ENCODE measurements at regions not wholly inside any gene's neighbourhood (a gene's known extent, or its start where the extent isn't known, plus 50 kb on each side); places are given as distances from the start of the nearest gene placed in this dataset.

GRCh38 chr4:128639541-128640270, 169.8 kb upstream of the JADE1 start:
- Histone ChIP-seq H3K9me2 (ENCODE audit: low read depth, low read length) (no peaks in the 10 kb centered on the region), H3K9me3 (ENCODE audit: low read length) (no peaks in the 10 kb centered on the region), H3K27me3 (ENCODE audit: insufficient read depth, low read length) (no peaks in the 10 kb centered on the region), H3K36me3 (ENCODE audit: insufficient read depth, low read length) (no peaks in the 10 kb centered on the region), H4K20me1 (ENCODE audit: insufficient read depth, low read length) (no peaks in the 10 kb centered on the region), H2AFZ (ENCODE audit: low read length) (no peak overlapping the region), H3F3A (ENCODE audit: insufficient read depth, low read length) (no peaks in the 10 kb centered on the region), H3K27ac (ENCODE audit: low read depth, low read length, poor library complexity, severe bottlenecking) (no peak overlapping the region), H3K9ac (ENCODE audit: low read length) (no peak overlapping the region), H3K4me2 (ENCODE audit: low read length) (no peak overlapping the region), H3K4me3 (ENCODE audit: low read depth, low read length, poor library complexity, severe bottlenecking) (no peak overlapping the region), H3K79me2 (ENCODE audit: insufficient read depth, low read length) (no peaks in the 10 kb centered on the region), H3K4me1 (ENCODE audit: insufficient read depth, low read length, severe bottlenecking) (no peaks in the 10 kb centered on the region)
- TF ChIP-seq, protein P1, sequence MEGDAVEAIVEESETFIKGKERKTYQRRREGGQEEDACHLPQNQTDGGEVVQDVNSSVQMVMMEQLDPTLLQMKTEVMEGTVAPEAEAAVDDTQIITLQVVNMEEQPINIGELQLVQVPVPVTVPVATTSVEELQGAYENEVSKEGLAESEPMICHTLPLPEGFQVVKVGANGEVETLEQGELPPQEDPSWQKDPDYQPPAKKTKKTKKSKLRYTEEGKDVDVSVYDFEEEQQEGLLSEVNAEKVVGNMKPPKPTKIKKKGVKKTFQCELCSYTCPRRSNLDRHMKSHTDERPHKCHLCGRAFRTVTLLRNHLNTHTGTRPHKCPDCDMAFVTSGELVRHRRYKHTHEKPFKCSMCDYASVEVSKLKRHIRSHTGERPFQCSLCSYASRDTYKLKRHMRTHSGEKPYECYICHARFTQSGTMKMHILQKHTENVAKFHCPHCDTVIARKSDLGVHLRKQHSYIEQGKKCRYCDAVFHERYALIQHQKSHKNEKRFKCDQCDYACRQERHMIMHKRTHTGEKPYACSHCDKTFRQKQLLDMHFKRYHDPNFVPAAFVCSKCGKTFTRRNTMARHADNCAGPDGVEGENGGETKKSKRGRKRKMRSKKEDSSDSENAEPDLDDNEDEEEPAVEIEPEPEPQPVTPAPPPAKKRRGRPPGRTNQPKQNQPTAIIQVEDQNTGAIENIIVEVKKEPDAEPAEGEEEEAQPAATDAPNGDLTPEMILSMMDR (IDR thresholded peaks at IDR 0.05; ENCODE audit: low read length): no peak
- no peak for TF ChIP-seq EZH2 (IDR thresholded peaks at IDR 0.05; ENCODE audit: borderline replicate concordance, low read length)

DNA sequence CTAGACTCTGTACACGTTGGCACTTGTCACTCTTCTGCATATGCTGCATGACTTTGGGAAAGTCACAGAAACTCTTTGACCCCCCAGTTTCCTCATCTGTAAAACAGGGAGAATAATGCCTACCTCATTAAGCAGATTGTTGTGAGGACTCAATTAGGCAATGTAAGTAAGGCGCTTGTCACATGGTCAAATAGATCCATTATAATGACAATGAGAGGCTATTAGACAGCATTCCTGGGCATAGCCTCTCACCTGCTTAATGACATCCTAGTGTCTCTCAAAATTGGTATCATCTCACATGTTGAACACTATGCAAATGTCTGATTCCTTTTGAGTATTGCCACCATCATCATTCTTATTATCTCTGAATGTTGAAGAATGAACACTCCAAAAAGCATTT, 172.6 kb upstream of the JADE1 start:
- no peak overlapping the region for H2AFZ ChIP-seq (ENCODE audit: low read length)
- no peak overlapping the region for H3K9ac ChIP-seq (ENCODE audit: low read length)
- H3K36me3 ChIP-seq (ENCODE audit: insufficient read depth, low read length): no peaks in the 10 kb centered on the region
- no peak overlapping the region for H3K4me3 ChIP-seq (ENCODE audit: low read depth, low read length, poor library complexity, severe bottlenecking)
- H3K27me3 ChIP-seq (ENCODE audit: insufficient read depth, low read length): no peaks in the 10 kb centered on the region
- H3F3A ChIP-seq (ENCODE audit: insufficient read depth, low read length): no peaks in the 10 kb centered on the region
- H3K27ac ChIP-seq (ENCODE audit: low read depth, low read length, poor library complexity, severe bottlenecking): no peak overlapping the region
- no peak overlapping the region for H3K4me2 ChIP-seq (ENCODE audit: low read length)
- no peaks in the 10 kb centered on the region for H3K9me2 ChIP-seq (ENCODE audit: low read depth, low read length)
- H3K79me2 ChIP-seq (ENCODE audit: insufficient read depth, low read length): no peaks in the 10 kb centered on the region
- H4K20me1 ChIP-seq (ENCODE audit: insufficient read depth, low read length): no peaks in the 10 kb centered on the region
- H3K9me3 ChIP-seq (ENCODE audit: low read length): no peaks in the 10 kb centered on the region
- no peaks in the 10 kb centered on the region for H3K4me1 ChIP-seq (ENCODE audit: insufficient read depth, low read length, severe bottlenecking)
- TF ChIP-seq, protein P1 (IDR thresholded peaks at IDR 0.05; ENCODE audit: low read length): no peak
- no peak for TF ChIP-seq EZH2 (IDR thresholded peaks at IDR 0.05; ENCODE audit: borderline replicate concordance, low read length)

- Histone ChIP-seq H2AFZ (ENCODE audit: low read length) (no peak overlapping the region), H3K9me3 (ENCODE audit: low read length) (no peaks in the 10 kb centered on the region), H3K9ac (ENCODE audit: low read length) (no peak overlapping the region), H3K27ac (ENCODE audit: low read depth, low read length, poor library complexity, severe bottlenecking) (no peak overlapping the region), H3K27me3 (ENCODE audit: insufficient read depth, low read length) (no peaks in the 10 kb centered on the region), H3F3A (ENCODE audit: insufficient read depth, low read length) (no peaks in the 10 kb centered on the region), H3K79me2 (ENCODE audit: insufficient read depth, low read length) (no peaks in the 10 kb centered on the region), H3K4me2 (ENCODE audit: low read length) (no peak overlapping the region), H4K20me1 (ENCODE audit: insufficient read depth, low read length) (no peaks in the 10 kb centered on the region), H3K4me1 (ENCODE audit: insufficient read depth, low read length, severe bottlenecking) (no peaks in the 10 kb centered on the region), H3K4me3 (ENCODE audit: low read depth, low read length, poor library complexity, severe bottlenecking) (no peak overlapping the region), H3K36me3 (ENCODE audit: insufficient read depth, low read length) (no peaks in the 10 kb centered on the region), H3K9me2 (ENCODE audit: low read depth, low read length) (no peaks in the 10 kb centered on the region)
- TF ChIP-seq EZH2 (IDR thresholded peaks at IDR 0.05; ENCODE audit: borderline replicate concordance, low read length): no peak
- TF ChIP-seq, protein P1 (IDR thresholded peaks at IDR 0.05; ENCODE audit: low read length): no peak
These were observed 173.4 kb upstream of the JADE1 start for GRCh38 chr4:128635955-128636560.
